HG03280 (cell line): ENCODE measurements at regions not wholly inside any gene's neighbourhood (a gene's known extent, or its start where the extent isn't known, plus 50 kb on each side); places are given as distances from the start of the nearest gene placed in this dataset.

Source experiments
- ATAC-seq: cut with Tn5 transposase; IDR thresholded peaks from one replicate; pipeline ENCODE4 v1.9.1; 2021; ENCODE audit warnings: mild to moderate bottlenecking, moderate library complexity; ENCODE audit not compliant: unreplicated experiment

- ATAC-seq = no peak
Measured at GRCh38 chr14:98280436-98280835, 991.6 kb downstream of the BCL11B start.

- no peak for ATAC-seq
Measured at GRCh38 chr14:98288825-98289224, 983.2 kb downstream of the BCL11B start.

GRCh38 chr14:98290596-98290995 is 981.4 kb downstream of the BCL11B start:
- no peak for ATAC-seq

- no peak for ATAC-seq
Measured at GRCh38 chr14:98292191-98292590, 979.8 kb downstream of the BCL11B start.

- ATAC-seq = no peak
Measured at GRCh38 chr14:98293576-98293975, 978.4 kb downstream of the BCL11B start.

GRCh38 chr14:98296895-98297294 is 975.1 kb downstream of the BCL11B start:
- no peak for ATAC-seq

GRCh38 chr14:98297567-98297966 is 974.4 kb downstream of the BCL11B start:
- ATAC-seq = no peak

GRCh38 chr14:98298481-98299244 is 973.3 kb downstream of the BCL11B start:
- ATAC-seq = no peak

GRCh38 chr14:98301681-98302080 is 970.3 kb downstream of the BCL11B start:
- no peak for ATAC-seq

- no peak for ATAC-seq
Measured at GRCh38 chr14:98304574-98304973, 967.4 kb downstream of the BCL11B start.

- ATAC-seq = no peak
Measured at GRCh38 chr14:98309591-98309990, 962.4 kb downstream of the BCL11B start.

- ATAC-seq = no peak
Measured at GRCh38 chr14:98312006-98312405, 960.0 kb downstream of the BCL11B start.

- no peak for ATAC-seq
Measured at GRCh38 chr14:98321841-98322240, 950.2 kb downstream of the BCL11B start.

GRCh38 chr14:98323836-98324235 is 948.2 kb downstream of the BCL11B start:
- no peak for ATAC-seq

- ATAC-seq = no peak
Measured at GRCh38 chr14:98325761-98326160, 946.2 kb downstream of the BCL11B start.

GRCh38 chr14:98328496-98328895 is 943.5 kb downstream of the BCL11B start:
- ATAC-seq = no peak

GRCh38 chr14:98334186-98334585 is 937.8 kb downstream of the BCL11B start:
- ATAC-seq = no peak

- ATAC-seq = no peak
Measured at GRCh38 chr14:98341211-98341610, 930.8 kb downstream of the BCL11B start.

GRCh38 chr14:98345161-98345560 is 926.8 kb downstream of the BCL11B start:
- ATAC-seq = no peak

- ATAC-seq = no peak
Measured at GRCh38 chr14:98347686-98348085, 924.3 kb downstream of the BCL11B start.

GRCh38 chr14:98348505-98348904 is 923.5 kb downstream of the BCL11B start:
- no peak for ATAC-seq

GRCh38 chr14:98350213-98350612 is 921.8 kb downstream of the BCL11B start:
- ATAC-seq = no peak

- ATAC-seq = no peak
Measured at GRCh38 chr14:98364961-98365360, 907.0 kb downstream of the BCL11B start.
